Upper lobe of left lung (tissue), 4 donors: ENCODE measurements at regions not wholly inside any gene's neighbourhood (a gene's known extent, or its start where the extent isn't known, plus 50 kb on each side); places are given as distances from the start of the nearest gene placed in this dataset.

Experiments used
- CTCF ChIP-seq, 6 experiments: fragments of 450-650 bp in 4 of 6; fragments of 200-600 bp in 2 of 6; sonication (generic) in 2 of 6; IDR thresholded peaks; one replicate each; pipeline ENCODE4 v1.5.1; 2016 to 2019; ENCODE audit warnings: antibody characterized with exemption in 6 of 6
- EP300 ChIP-seq, 4 donors: sonication (generic); formaldehyde crosslinking; IDR thresholded peaks; one replicate each; pipeline ENCODE4 v1.5.1; 2017; ENCODE audit warnings: antibody characterized with exemption in 4 of 4, control low read depth in 2 of 4
- POLR2A ChIP-seq, 4 donors: fragments of 450-650 bp; IDR thresholded peaks; one replicate each; pipeline ENCODE4 v1.5.1; 2016 to 2017; ENCODE audit warnings: antibody characterized with exemption in 4 of 4, mild to moderate bottlenecking in 2 of 4
- POLR2AphosphoS5 ChIP-seq, 2 donors: sonication (generic); formaldehyde crosslinking; IDR thresholded peaks; one replicate each; pipeline ENCODE4 v1.5.1; 2017; ENCODE audit warnings: antibody characterized with exemption in 2 of 2

- TF ChIP-seq CTCF (IDR thresholded peaks at IDR 0.05) = no peak
- TF ChIP-seq POLR2A (IDR thresholded peaks at IDR 0.05) = no peak
- no peak for TF ChIP-seq POLR2AphosphoS5 (IDR thresholded peaks at IDR 0.05)
- no peak for TF ChIP-seq EP300 (IDR thresholded peaks at IDR 0.05)
These were observed 125.9 kb downstream of the CCER1 start for GRCh38 chr12:90829044-90829443.
